Kidney epithelial cell (primary cell): ENCODE measurements at regions not wholly inside any gene's neighbourhood (a gene's known extent, or its start where the extent isn't known, plus 50 kb on each side); places are given as distances from the start of the nearest gene placed in this dataset.

Experiments used
- DNase-seq: peaks from one replicate; pipeline ENCODE4 v3.0.0-alpha.2; 2010; ENCODE audit warnings: low read depth
- H3K27me3 ChIP-seq: 2 replicates; pipeline ENCODE4 v1.6.0; 2011; ENCODE audit warnings: low read length; ENCODE audit not compliant: control insufficient read depth, insufficient read depth
- H3K36me3 ChIP-seq: 2 replicates; pipeline ENCODE4 v1.5.1; 2011; ENCODE audit warnings: low read length; ENCODE audit not compliant: control insufficient read depth, insufficient read depth
- H3K4me3 ChIP-seq: 2 replicates; pipeline ENCODE4 v1.5.1; 2011; ENCODE audit warnings: low read depth, mild to moderate bottlenecking, control low read depth, low read length
- CTCF ChIP-seq: IDR thresholded peaks from 2 replicates; pipeline ENCODE4 v1.5.1; 2011; ENCODE audit warnings: mild to moderate bottlenecking, moderate library complexity, low read length, control low read depth, inconsistent platforms; ENCODE audit not compliant: insufficient read depth, poor library complexity, severe bottlenecking

DNA sequence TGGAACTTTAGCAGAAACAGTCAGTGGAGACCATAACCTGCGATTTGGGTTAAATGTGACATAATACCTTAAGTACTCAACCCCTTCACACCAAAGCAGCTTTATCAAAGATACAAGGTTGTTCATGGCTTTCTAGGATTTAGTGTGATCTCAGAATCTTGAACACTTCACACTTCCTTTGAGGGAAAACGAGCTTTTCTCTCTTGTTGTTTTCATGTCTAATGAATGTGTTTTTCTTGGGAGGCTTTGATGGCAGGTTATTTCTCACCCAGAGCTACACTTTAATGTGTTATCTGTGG is 437.0 kb downstream of the TMEM232 start:
- H3K36me3 ChIP-seq, result no peaks in the 10 kb centered on the region
- DNase-seq, result no peak
- H3K27me3 ChIP-seq, result no peaks in the 10 kb centered on the region
- TF ChIP-seq CTCF, result no peak
- H3K4me3 ChIP-seq, result no peak overlapping the region

- Histone ChIP-seq H3K36me3 (no peaks in the 10 kb centered on the region), H3K4me3 (no peak overlapping the region), H3K27me3 (no peaks in the 10 kb centered on the region)
- no peak for DNase-seq
- TF ChIP-seq CTCF, result no peak
Observed at GRCh38 chr5:110290542-110290941, 435.9 kb downstream of the TMEM232 start.

- Histone ChIP-seq H3K4me3 (no peak overlapping the region), H3K36me3 (no peaks in the 10 kb centered on the region), H3K27me3 (no peaks in the 10 kb centered on the region)
- DNase-seq, result no peak
- no peak for TF ChIP-seq CTCF
Observed at GRCh38 chr5:110294281-110294680, 432.2 kb downstream of the TMEM232 start.

DNA sequence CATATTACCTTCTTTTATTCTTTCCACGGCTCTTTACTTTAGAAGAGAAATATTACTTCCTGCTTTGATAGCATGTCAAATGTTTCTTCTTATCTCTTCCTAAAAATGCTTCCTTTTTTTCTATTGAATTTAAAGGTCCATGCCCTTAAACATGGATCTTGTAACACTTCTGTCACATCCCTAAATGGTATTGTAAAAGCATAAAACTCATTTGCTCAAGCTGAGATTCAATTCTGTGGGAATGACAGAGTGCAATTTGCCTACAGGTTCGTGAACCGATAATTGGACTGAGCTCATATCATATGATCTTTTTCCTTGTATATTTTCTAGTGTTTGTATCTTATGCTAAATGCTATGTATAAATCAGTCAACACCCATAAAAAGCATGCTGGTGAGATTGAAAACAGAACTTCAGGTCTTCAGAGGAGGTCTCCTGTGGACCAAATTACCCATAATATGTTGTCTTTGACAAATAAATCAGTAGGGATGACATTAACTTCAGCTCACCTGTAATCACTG is 429.3 kb downstream of the TMEM232 start:
- no peaks in the 10 kb centered on the region for H3K27me3 ChIP-seq
- H3K36me3 ChIP-seq, result no peaks in the 10 kb centered on the region
- DNase-seq, result no peak
- no peak overlapping the region for H3K4me3 ChIP-seq
- TF ChIP-seq CTCF, result no peak

DNA sequence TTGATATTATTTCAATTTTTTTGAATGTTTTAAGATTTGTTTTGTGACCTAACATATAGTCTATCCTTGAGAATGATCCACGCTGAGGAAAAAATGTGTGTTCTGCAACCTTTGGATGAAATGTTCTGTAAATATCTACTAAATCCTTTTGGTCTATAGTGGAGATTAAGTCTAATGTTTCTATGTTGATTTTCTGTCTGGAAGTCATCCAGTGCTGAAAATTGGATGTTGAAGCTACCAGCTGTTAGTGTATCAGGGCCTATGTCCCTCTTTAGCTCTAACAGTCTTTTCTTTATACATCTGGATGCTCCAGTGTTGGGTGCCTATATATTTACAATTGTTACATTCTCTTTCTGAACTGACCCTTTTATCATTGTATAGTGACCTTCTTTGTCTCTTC is 422.3 kb downstream of the TMEM232 start:
- no peak for TF ChIP-seq CTCF
- no peak for DNase-seq
- no peak overlapping the region for H3K4me3 ChIP-seq
- H3K27me3 ChIP-seq, result no peaks in the 10 kb centered on the region
- no peaks in the 10 kb centered on the region for H3K36me3 ChIP-seq

DNA sequence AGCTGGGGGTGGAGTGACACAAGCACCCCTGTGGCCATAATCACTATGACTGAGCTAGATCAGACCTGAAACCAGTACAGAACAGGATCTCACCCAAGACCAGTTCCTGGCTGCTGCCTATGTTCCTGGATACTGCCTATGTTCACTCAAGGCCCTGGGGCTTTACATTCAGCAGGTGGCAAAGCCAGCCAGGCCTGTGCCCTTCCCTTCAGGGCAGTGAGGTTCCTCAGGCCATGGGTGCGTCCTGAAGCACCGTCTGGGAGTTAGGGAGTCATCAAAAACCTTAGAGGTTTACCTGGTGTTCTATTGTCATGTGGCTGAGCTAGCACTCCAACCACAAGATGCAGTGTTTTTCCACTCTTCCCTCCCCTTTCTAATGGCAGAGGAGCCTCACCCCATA is 419.8 kb downstream of the TMEM232 start:
- Histone ChIP-seq H3K4me3 (no peak overlapping the region), H3K27me3 (no peaks in the 10 kb centered on the region), H3K36me3 (no peaks in the 10 kb centered on the region)
- no peak for DNase-seq
- no peak for TF ChIP-seq CTCF
